CD4-positive, CD25-positive, alpha-beta regulatory T cell (primary cell): ENCODE measurements at regions not wholly inside any gene's neighbourhood (a gene's known extent, or its start where the extent isn't known, plus 50 kb on each side); places are given as distances from the start of the nearest gene placed in this dataset.

Source experiments
- ATAC-seq, 2 donors: fragments of 150-1000 bp; cut with Tn5 transposase; one replicate each; pipeline ENCODE4 v1.10.0; 2021; ENCODE audit warnings: low read depth in 2 of 2, moderate number of reproducible peaks in 2 of 2, moderate library complexity in 1 of 2
- DNase-seq, 3 donors: peaks; one replicate each; pipeline versions ENCODE4 v3.0.0 to v3.0.0-alpha.2; 2012 to 2022; ENCODE audit warnings: mixed read lengths in 1 of 3
- H3K27ac ChIP-seq: one replicate; pipeline ENCODE4 v1.7.0; 2013; ENCODE audit warnings: mild to moderate bottlenecking, low read length; ENCODE audit not compliant: insufficient read depth, poor library complexity, severe bottlenecking
- H3K27me3 ChIP-seq: one replicate; pipeline ENCODE4 v1.7.0; 2013; ENCODE audit warnings: low read length; ENCODE audit not compliant: control insufficient read depth, insufficient read depth
- H3K36me3 ChIP-seq: one replicate; pipeline ENCODE4 v1.7.0; 2013; ENCODE audit warnings: mild to moderate bottlenecking, low read length, moderate library complexity; ENCODE audit not compliant: control insufficient read depth, insufficient read depth
- H3K4me1 ChIP-seq: 2 replicates; pipeline ENCODE4 v1.7.0; 2013; ENCODE audit warnings: mild to moderate bottlenecking, low read length; ENCODE audit not compliant: insufficient read depth, control insufficient read depth, poor library complexity, severe bottlenecking
- H3K4me3 ChIP-seq: one replicate; pipeline ENCODE4 v1.7.0; 2013; ENCODE audit warnings: low read depth, mild to moderate bottlenecking, low read length, moderate library complexity
- H3K9me3 ChIP-seq, 2 experiments: 1 replicate in 1 of 2; 2 replicates in 1 of 2; pipeline ENCODE4 v1.7.0; 2013; ENCODE audit warnings: low read length in 2 of 2, mild to moderate bottlenecking in 1 of 2, moderate library complexity in 1 of 2; ENCODE audit not compliant: control insufficient read depth in 2 of 2
- H3K27ac Mint-ChIP-seq, 3 donors: one replicate each; pipeline ENCODE4 v1.8.0; 2020 to 2022; ENCODE audit warnings: mild to moderate bottlenecking in 3 of 3, mixed read lengths in 3 of 3, moderate library complexity in 2 of 3
- H3K27me3 Mint-ChIP-seq: one replicate; pipeline ENCODE4 v1.8.0; 2022; ENCODE audit warnings: mild to moderate bottlenecking, mixed read lengths
- H3K36me3 Mint-ChIP-seq: one replicate; pipeline ENCODE4 v1.8.0; 2020; ENCODE audit warnings: mixed read lengths
- H3K4me1 Mint-ChIP-seq, 4 donors: one replicate each; pipeline ENCODE4 v1.8.0; 2020 to 2022; ENCODE audit warnings: mixed read lengths in 4 of 4, mild to moderate bottlenecking in 1 of 4
- H3K4me3 Mint-ChIP-seq, 4 donors: one replicate each; pipeline ENCODE4 v1.8.0; 2020 to 2022; ENCODE audit warnings: mild to moderate bottlenecking in 4 of 4, mixed read lengths in 4 of 4, moderate library complexity in 3 of 4
- H3K9me3 Mint-ChIP-seq, 7 donors: one replicate each; pipeline ENCODE4 v1.8.0; 2020 to 2022; ENCODE audit warnings: mixed read lengths in 7 of 7, mild to moderate bottlenecking in 3 of 7, moderate library complexity in 2 of 7

DNA sequence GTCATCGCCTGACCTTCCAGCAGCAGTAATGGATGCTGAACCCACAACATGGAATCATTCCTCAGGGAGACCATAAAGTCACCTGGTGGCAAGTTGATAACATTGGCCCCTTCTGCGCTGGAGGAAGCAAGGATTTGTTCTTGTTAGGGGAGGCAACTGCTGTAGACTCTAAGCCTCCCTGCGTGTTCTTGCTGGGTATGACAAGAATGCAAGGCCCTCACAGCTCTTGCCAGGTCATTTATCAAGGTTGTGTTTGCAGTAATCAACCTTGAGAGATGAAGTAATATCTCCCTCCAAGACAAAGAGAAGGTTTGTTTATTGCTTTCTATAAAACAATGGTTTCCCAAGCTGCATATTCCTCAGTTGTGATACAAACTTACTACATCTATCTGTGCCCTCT lies 80.9 kb downstream of the PERP start:
- Mint-ChIP-seq H3K4me3 (no peak overlapping the region), H3K4me1 (no peaks in the 10 kb centered on the region), H3K27ac (no peak overlapping the region), H3K27me3 (peaks cover 14% of the 10 kb centered on the region), H3K36me3 (no peaks in the 10 kb centered on the region), H3K9me3 (peaks cover 0 to 2% (median 0%) of the 10 kb centered on the region in 7 donors)
- Histone ChIP-seq H3K36me3 (no peaks in the 10 kb centered on the region), H3K4me1 (no peaks in the 10 kb centered on the region), H3K27me3 (peaks cover 12% of the 10 kb centered on the region), H3K27ac (no peak overlapping the region), H3K9me3 (no peaks in the 10 kb centered on the region), H3K4me3 (no peak overlapping the region)
- DNase-seq (no peak), ATAC-seq (no peak)

DNA sequence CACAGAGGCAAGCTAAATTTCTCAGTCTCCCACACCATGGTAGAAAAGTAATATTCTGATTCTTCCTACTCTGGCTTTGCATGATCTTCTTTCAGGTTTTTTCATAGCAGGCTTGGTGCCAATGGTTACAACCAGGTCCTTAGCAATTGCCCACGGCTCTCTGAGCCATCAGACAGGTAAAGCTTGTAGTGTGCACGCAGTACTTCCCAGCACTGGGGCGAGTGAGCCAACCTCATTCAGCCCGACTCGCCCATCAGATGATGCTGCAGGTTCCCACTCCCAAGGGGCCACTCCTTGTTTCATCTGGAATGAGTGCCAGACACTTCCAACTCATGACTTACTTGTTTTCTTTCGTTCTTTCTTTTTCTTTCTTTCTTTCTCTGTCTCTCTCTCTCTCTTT lies 78.3 kb downstream of the PERP start:
- H3K27ac Mint-ChIP-seq = no peak overlapping the region
- no peak for ATAC-seq
- no peak overlapping the region for H3K4me3 ChIP-seq
- no peak for DNase-seq
- H3K9me3 ChIP-seq = no peaks in the 10 kb centered on the region
- H3K27ac ChIP-seq = no peak overlapping the region
- H3K4me3 Mint-ChIP-seq = no peak overlapping the region
- H3K36me3 Mint-ChIP-seq = no peaks in the 10 kb centered on the region
- H3K4me1 Mint-ChIP-seq = no peaks in the 10 kb centered on the region
- peaks cover 0 to 2% (median 0%) of the 10 kb centered on the region in 7 donors for H3K9me3 Mint-ChIP-seq
- H3K27me3 Mint-ChIP-seq = peaks cover 13% of the 10 kb centered on the region
- peaks cover 7% of the 10 kb centered on the region for H3K27me3 ChIP-seq
- H3K36me3 ChIP-seq = no peaks in the 10 kb centered on the region
- no peaks in the 10 kb centered on the region for H3K4me1 ChIP-seq

DNA sequence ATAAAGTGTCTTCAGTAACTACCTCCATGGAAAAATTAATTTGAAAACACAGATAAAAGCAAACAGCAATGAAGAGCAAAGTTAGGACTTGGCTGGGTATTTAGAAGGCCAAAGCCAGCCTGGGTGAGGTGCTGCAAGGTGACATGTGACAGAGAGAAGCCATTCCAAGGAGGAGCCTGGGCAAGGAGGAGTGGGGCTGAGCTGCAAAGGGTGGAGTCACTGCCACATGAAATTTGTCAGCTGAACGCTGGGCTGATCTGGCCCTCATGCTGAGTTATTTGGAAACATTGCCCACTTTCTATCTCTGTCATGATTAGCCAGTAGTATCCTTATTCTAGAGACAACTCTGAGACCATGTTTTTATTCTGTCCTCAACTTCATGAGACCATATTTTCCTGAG lies 76.3 kb downstream of the PERP start:
- Mint-ChIP-seq H3K4me3 (no peak overlapping the region), H3K9me3 (peaks cover 0 to 6% (median 0%) of the 10 kb centered on the region in 7 donors), H3K27ac (no peak overlapping the region), H3K36me3 (no peaks in the 10 kb centered on the region), H3K4me1 (no peaks in the 10 kb centered on the region), H3K27me3 (peaks cover 13% of the 10 kb centered on the region)
- Histone ChIP-seq H3K4me3 (no peak overlapping the region), H3K9me3 (no peaks in the 10 kb centered on the region), H3K4me1 (no peaks in the 10 kb centered on the region), H3K36me3 (no peaks in the 10 kb centered on the region), H3K27me3 (peaks cover 4% of the 10 kb centered on the region), H3K27ac (no peak overlapping the region)
- no peak for DNase-seq
- ATAC-seq = no peak

DNA sequence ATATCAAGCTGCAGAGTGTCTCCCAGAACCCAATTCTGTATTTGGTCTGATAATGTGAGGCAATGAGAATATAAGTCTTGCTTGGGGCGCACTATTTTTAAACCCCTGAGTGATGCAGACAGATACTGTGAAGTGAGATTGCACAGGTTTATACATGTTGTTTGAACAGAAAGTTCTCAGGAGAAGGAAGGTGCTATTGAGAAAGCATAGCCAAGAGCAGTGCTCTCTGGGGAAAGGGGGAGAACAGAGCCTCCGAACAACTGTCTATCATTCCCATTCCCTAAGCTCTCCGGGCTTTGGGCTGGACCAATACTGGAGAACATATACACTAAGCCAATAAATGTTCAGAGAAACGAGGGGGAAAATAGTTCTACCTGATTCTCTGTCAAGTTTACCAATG lies 75.8 kb downstream of the PERP start:
- ATAC-seq (no peak), DNase-seq (no peak)
- H3K36me3 ChIP-seq = no peaks in the 10 kb centered on the region
- Mint-ChIP-seq H3K36me3 (no peaks in the 10 kb centered on the region), H3K9me3 (peaks cover 0 to 6% (median 0%) of the 10 kb centered on the region in 7 donors), H3K4me3 (no peak overlapping the region), H3K27me3 (peaks cover 13% of the 10 kb centered on the region), H3K27ac (no peak overlapping the region), H3K4me1 (no peaks in the 10 kb centered on the region)
- H3K27me3 ChIP-seq = peaks cover 4% of the 10 kb centered on the region
- H3K4me3 ChIP-seq = no peak overlapping the region
- no peak overlapping the region for H3K27ac ChIP-seq
- H3K9me3 ChIP-seq = no peaks in the 10 kb centered on the region
- H3K4me1 ChIP-seq = no peaks in the 10 kb centered on the region

DNA sequence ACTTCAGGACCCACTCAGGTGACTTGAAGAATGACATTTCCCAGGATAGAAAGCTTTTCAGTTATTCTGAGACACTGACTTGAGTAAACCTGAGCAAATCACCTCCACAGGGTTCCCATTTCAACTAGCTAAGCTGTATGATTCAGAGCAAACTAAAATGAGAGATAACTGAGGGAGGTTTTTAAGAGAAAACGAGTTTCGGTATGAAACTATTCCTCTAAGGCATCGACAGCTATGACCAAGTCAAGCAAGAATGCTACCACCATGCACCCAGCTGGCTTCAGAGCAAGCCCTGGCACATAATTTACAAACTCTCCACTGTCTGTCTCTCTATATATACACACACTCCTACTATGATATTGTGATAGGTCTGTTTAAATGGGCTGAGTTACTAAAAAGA lies 75.4 kb downstream of the PERP start:
- H3K27me3 Mint-ChIP-seq = peaks cover 12% of the 10 kb centered on the region
- H3K9me3 ChIP-seq = no peaks in the 10 kb centered on the region
- no peak for DNase-seq
- H3K36me3 ChIP-seq = no peaks in the 10 kb centered on the region
- no peak overlapping the region for H3K27ac ChIP-seq
- H3K9me3 Mint-ChIP-seq = peaks cover 0 to 6% (median 0%) of the 10 kb centered on the region in 7 donors
- no peak overlapping the region for H3K4me3 Mint-ChIP-seq
- no peak overlapping the region for H3K4me3 ChIP-seq
- peaks cover 4% of the 10 kb centered on the region for H3K27me3 ChIP-seq
- H3K4me1 Mint-ChIP-seq = no peaks in the 10 kb centered on the region
- no peak overlapping the region for H3K27ac Mint-ChIP-seq
- H3K36me3 Mint-ChIP-seq = no peaks in the 10 kb centered on the region
- no peaks in the 10 kb centered on the region for H3K4me1 ChIP-seq
- no peak for ATAC-seq

DNA sequence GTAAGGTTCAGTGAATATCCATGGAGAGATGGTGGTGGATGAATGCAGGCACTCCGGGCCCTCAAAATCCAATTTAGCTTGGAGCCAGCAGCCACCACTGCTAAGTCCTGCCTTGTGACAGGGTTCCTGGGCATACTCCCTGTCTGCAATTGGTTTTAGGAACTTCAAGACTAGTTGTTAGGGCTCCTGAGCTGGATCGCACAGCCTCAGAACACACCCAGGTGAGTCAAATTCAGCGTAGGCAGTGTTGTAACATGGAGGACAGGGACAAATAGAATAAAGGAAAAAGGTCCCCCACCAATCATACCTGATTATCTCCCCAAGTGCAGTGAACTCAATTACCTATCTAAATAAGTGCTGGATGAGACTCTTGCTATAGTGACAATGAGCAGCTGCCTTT lies 74.6 kb downstream of the PERP start:
- peaks cover 2% of the 10 kb centered on the region for H3K27me3 ChIP-seq
- H3K4me3 ChIP-seq = no peak overlapping the region
- no peaks in the 10 kb centered on the region for H3K36me3 ChIP-seq
- DNase-seq (no peak), ATAC-seq (no peak)
- H3K4me3 Mint-ChIP-seq = no peak overlapping the region
- H3K36me3 Mint-ChIP-seq = no peaks in the 10 kb centered on the region
- H3K27me3 Mint-ChIP-seq = peaks cover 6% of the 10 kb centered on the region
- H3K4me1 ChIP-seq = no peaks in the 10 kb centered on the region
- H3K27ac ChIP-seq = no peak overlapping the region
- no peaks in the 10 kb centered on the region for H3K4me1 Mint-ChIP-seq
- H3K9me3 ChIP-seq = no peaks in the 10 kb centered on the region
- peaks cover 0 to 6% (median 0%) of the 10 kb centered on the region in 7 donors for H3K9me3 Mint-ChIP-seq
- no peak overlapping the region for H3K27ac Mint-ChIP-seq

DNA sequence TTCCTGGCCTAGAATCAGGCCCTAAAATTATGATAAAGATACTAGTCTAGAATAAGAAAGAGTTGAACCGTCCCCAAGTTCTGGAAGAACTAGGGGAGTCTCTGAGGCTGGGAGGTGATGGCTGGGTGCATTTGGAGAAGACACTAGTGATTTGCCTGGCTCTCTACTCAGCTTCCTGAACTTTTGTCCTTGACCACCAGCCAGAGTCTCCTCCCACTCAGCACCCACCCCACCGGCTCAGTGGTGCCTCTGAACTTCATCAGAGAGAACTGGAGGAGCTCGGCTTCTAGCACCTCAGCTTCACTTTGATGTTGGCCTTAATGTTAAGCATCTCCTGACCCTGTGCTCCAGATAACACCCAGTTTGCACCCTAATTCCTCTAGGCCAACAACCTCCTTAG lies 73.0 kb downstream of the PERP start:
- H3K27me3 Mint-ChIP-seq = peaks cover 1% of the 10 kb centered on the region
- no peak overlapping the region for H3K4me3 ChIP-seq
- H3K27ac ChIP-seq = no peak overlapping the region
- H3K9me3 Mint-ChIP-seq = peaks cover 0 to 6% (median 0%) of the 10 kb centered on the region in 7 donors
- no peaks in the 10 kb centered on the region for H3K9me3 ChIP-seq
- H3K4me1 ChIP-seq = no peaks in the 10 kb centered on the region
- DNase-seq = no peak
- H3K4me1 Mint-ChIP-seq = no peaks in the 10 kb centered on the region
- no peaks in the 10 kb centered on the region for H3K36me3 ChIP-seq
- ATAC-seq = no peak
- H3K36me3 Mint-ChIP-seq = no peaks in the 10 kb centered on the region
- no peak overlapping the region for H3K27ac Mint-ChIP-seq
- no peaks in the 10 kb centered on the region for H3K27me3 ChIP-seq
- no peak overlapping the region for H3K4me3 Mint-ChIP-seq

DNA sequence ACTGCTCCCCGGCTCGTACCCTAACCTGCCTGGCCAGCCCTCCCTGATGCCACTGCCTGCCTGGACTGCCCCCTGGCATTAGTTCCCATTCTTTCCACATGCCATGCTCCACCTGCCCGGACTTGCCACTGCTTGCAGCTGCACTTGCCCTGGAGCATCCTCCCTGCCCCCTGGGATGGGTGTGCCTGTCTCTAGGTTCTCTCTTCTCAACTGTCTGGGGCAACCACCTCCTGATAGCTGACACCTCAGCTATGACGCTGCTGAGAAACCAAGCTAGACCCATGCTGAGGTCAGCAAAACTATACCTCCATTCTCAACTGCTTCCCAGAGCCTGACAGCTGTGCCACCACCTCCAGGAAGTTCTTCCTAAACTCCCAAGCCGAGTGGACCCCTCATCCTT lies 72.1 kb downstream of the PERP start:
- Histone ChIP-seq H3K27ac (no peak overlapping the region), H3K4me1 (no peaks in the 10 kb centered on the region), H3K9me3 (no peaks in the 10 kb centered on the region), H3K4me3 (no peak overlapping the region), H3K27me3 (no peaks in the 10 kb centered on the region), H3K36me3 (no peaks in the 10 kb centered on the region)
- ATAC-seq (no peak), DNase-seq (no peak)
- Mint-ChIP-seq H3K9me3 (peaks cover 0 to 6% (median 0%) of the 10 kb centered on the region in 7 donors), H3K4me3 (no peak overlapping the region), H3K36me3 (no peaks in the 10 kb centered on the region), H3K4me1 (no peaks in the 10 kb centered on the region), H3K27me3 (no peaks in the 10 kb centered on the region), H3K27ac (no peak overlapping the region)
